B cell (primary cell): ENCODE measurements at regions not wholly inside any gene's neighbourhood (a gene's known extent, or its start where the extent isn't known, plus 50 kb on each side); places are given as distances from the start of the nearest gene placed in this dataset.

Source experiments
- EZH2 ChIP-seq: IDR thresholded peaks from 2 replicates; pipeline ENCODE4 v1.6.1; 2012; ENCODE audit warnings: borderline replicate concordance, low read depth, mild to moderate bottlenecking, moderate library complexity, low read length; ENCODE audit not compliant: insufficient read depth, poor library complexity, severe bottlenecking
- TF ChIP-seq, protein P1 (sequence below): fragments of 200-600 bp; IDR thresholded peaks from one replicate; pipeline ENCODE4 v1.8.0; 2022; ENCODE audit warnings: antibody characterized with exemption, mild to moderate bottlenecking

DNA sequence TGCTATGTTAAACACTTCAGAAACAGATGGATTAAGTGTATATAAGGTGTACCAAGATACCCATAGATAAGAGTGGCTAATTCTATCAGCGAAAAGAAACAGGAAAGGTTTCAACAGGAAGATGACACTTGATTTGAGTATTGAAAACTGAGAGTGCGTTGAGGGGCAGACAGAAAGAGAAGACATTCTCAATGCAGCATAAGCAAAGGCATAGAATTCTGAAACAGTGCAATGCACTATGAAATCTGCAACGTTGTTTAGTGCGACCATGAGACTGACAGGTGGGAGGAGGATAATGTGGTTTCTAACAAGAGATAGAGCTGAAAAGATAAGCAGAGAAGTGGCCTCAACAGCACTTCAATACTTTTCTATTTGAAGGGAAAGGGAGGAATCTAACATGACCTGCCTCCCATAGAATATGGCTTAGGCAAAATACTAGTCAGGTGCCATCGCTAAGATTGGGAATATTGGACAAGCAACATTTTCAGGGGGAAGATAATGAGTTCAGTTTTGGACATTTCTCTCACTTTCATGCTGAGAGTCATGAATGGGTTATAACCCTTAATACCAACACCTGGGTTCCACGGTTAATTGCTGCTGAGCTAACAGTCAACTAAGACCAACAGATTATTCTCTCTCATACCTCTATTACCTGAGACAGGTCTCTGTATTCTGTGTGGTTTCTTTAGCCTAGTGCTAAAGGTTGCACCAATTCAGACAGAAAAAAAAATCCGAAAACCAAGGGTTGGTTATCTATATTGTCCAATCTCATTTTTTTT is 312.9 kb upstream of the ARID1B start:
- TF ChIP-seq, protein P1, sequence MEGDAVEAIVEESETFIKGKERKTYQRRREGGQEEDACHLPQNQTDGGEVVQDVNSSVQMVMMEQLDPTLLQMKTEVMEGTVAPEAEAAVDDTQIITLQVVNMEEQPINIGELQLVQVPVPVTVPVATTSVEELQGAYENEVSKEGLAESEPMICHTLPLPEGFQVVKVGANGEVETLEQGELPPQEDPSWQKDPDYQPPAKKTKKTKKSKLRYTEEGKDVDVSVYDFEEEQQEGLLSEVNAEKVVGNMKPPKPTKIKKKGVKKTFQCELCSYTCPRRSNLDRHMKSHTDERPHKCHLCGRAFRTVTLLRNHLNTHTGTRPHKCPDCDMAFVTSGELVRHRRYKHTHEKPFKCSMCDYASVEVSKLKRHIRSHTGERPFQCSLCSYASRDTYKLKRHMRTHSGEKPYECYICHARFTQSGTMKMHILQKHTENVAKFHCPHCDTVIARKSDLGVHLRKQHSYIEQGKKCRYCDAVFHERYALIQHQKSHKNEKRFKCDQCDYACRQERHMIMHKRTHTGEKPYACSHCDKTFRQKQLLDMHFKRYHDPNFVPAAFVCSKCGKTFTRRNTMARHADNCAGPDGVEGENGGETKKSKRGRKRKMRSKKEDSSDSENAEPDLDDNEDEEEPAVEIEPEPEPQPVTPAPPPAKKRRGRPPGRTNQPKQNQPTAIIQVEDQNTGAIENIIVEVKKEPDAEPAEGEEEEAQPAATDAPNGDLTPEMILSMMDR: no peak
- no peak for TF ChIP-seq EZH2
